ENCODE measurements at regions not wholly inside any gene's neighbourhood (a gene's known extent, or its start where the extent isn't known, plus 50 kb on each side); places are given as distances from the start of the nearest gene placed in this dataset.
"Not testable (repeated sequence)": the region's sequence is repeated elsewhere in the genome, so short reads cannot be mapped to it uniquely, and the experiment has no call there.

DNA sequence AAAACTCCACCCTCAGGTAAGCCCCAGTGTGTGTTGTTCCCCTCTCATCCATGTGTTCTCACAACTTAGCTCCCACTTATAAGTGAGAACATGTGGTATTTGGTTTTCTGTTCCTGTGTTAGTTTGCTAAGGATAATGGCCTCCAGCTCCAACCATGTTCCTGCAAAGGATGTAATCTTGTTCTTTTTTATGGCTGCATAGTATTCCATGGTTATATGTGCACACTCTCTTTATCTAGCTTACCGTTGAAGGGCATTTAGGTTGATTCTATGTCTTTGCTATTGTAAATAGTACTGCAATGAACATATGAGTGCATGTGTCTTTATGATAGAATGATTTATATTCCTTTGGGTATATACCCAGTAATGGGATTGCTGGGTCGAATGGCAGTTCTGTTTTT lies 124.4 kb upstream of the RANBP3L start:
- DNase-seq (ENCODE audit: low read depth) = not testable (repeated sequence)

DNA sequence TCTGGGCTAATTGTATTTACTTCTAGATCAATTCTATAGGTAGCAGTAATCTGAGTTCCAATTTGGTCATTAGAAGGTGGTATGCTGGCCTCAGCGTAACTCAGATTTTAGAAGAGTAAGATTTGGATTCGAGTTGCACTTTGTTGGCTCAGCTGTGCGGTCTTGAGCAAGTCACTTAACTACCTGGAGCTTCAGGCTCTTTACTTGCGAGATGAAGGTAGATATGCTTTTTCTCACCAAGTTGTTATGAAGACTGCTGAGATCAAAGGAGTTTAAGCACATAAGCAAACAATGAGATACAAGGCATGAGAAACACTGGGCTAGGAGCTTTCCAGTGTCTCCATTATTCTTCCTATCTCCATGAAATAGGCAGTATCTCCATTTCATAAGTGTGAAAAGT lies 133.8 kb upstream of the RANBP3L start:
- no peak for DNase-seq (ENCODE audit: low read depth)

DNA sequence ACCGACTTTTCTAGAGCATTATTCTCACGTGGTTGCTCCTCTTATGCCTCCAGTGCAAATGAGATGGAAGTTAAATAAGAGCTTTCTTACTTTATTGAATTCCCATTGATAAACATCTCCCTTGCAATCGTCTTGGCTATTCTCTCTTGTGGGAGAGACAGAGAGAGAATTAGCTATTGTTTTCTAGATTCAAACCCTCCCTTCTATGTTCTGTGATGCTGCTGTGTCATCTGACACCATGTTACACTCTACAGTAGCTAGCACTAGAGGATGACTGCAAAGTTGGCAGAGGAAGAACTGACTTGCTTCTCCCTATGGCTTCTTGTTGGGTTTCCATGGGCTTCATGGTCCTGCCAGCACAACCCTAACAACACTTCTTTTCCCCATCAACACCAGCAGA lies 134.6 kb upstream of the RANBP3L start:
- no peak for DNase-seq (ENCODE audit: low read depth)

GRCh38 chr5:36438765-36439561 lies 137.3 kb upstream of the RANBP3L start:
- DNase-seq (ENCODE audit: low read depth) = no peak

- DNase-seq (ENCODE audit: low read depth) = no peak
Observed at GRCh38 chr5:36440300-36440699, 138.6 kb upstream of the RANBP3L start.

DNA sequence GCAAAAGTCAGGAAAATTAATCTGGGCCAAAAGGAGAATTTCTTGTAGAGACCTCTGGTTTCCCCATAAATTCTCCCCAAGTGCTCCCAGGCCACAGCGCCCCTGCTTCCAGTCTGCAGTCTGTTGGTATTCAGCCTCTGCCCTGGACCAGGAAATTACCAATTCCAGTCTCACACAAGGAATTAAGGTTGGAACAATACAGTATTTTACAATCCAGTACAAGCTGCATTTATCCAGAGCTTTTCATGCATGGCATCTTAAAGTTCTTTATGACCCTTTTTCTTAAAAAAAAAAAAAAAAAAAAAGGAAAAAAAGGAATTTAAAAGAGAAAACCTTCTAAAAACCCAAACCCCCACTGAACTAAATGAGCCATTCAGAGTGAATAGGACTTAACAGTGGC lies 139.6 kb upstream of the RANBP3L start:
- no peak for DNase-seq (ENCODE audit: low read depth)

DNA sequence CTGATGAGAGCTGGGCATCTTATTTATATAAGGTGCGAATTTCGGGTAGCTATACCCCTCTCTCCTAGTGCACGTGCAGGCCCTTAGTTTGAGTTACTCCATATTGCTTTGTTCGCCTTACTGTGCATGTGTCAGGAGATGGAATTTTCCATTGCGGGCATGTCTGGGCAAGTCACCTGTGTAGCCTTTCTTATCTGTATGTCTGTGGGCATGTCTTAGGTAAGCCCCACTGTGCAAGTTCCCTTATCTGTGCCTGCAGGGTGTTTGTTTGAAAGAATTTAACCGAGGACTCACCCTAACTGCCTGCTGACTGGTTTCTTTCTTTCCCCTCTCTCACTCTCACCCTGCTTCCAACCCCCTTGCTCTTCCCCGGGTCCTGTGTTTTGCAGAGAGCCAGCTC lies 140.7 kb upstream of the RANBP3L start:
- no peak for DNase-seq (ENCODE audit: low read depth)

GRCh38 chr5:36442796-36443195 lies 141.1 kb upstream of the RANBP3L start:
- DNase-seq (ENCODE audit: low read depth) = no peak

GRCh38 chr5:36443941-36444340 lies 142.2 kb upstream of the RANBP3L start:
- DNase-seq (ENCODE audit: low read depth) = no peak

- no peak for DNase-seq (ENCODE audit: low read depth)
Observed at GRCh38 chr5:36444582-36445418, 143.1 kb upstream of the RANBP3L start.

DNA sequence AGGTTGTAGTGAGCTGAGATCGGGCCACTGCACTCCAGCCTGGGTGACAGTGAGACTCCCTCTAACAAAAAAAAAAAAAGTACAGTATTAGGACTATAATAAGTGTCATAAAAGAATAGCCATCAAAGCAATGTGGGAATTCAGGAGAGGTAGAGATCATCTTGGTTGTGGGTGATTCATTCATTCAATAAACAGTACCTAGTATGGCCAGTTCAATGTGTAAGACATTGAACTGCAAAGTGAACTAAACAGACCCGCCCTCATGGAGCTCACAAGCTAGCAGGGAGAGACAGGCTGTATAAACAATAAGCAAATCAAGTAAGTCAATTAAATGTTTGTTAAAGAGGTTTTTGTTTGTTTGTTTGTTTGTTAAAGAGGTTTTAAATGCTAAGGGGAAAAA lies 146.1 kb upstream of the RANBP3L start:
- DNase-seq (ENCODE audit: low read depth) = no peak

GRCh38 chr5:36450229-36451014 lies 148.7 kb upstream of the RANBP3L start:
- DNase-seq (ENCODE audit: low read depth) = no peak

DNA sequence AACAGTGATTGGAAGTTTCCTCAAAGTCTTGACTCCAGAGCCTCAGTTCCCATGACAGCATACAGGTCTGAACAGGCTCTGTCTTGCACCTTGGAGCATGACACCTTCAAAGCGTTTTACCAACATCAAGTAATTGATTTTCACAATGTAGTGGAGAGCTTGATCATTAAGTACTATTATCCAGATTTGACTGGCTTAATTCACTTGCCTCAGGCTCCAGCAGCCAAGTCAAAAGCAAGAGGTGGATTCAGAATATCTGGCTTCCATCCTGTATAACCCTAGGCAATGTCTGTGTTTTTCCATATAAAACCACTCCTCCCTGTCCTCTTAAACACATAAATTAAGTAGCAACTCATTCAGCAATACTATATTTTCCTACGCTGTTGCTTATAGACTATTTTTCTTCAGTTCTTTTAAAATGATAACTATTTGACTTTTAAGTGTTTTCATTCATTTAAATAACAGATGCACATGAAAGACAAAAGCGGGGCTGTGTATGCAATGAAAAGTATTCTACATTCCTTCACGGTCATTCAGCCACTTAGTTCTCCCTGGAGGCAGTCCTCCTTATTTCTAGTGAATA lies 150.8 kb upstream of the RANBP3L start:
- DNase-seq (ENCODE audit: low read depth) = no peak

DNA sequence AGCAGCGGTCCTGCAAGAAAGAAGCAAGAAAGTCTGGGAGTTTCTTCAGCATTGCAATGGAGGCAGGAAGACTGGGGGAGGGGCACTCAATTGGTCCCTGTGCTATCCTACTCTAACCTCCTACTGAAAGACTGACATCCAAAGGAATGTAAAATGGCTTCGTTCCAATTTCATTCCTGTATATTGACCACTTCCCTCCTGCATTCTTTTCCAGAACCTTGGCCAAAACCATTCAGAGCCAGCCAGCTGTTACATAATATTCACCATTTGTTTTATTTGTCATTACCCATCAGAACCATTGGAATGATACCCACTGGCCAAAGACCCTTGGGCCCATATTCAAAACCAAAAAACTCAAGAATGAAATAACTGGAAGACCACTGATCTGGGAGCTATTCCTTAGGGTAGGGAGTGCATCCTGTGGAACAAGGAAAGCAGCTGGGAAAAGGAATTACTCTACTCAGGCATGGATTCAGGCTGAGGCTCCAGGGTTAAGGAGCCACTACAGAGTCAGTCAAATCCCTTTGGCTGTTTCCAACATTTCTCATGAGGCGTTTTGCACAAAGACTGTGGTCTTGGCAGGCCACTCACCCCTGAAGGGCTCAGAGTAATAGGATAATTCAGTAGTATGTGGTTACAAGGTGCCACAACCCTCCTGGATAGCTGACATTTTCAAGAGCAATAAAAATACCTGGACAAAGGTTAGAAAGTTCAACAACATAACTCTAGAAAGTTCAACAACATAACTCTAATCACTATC lies 148.7 kb upstream of the SLC1A3 start:
- no peak for DNase-seq (ENCODE audit: low read depth)

DNA sequence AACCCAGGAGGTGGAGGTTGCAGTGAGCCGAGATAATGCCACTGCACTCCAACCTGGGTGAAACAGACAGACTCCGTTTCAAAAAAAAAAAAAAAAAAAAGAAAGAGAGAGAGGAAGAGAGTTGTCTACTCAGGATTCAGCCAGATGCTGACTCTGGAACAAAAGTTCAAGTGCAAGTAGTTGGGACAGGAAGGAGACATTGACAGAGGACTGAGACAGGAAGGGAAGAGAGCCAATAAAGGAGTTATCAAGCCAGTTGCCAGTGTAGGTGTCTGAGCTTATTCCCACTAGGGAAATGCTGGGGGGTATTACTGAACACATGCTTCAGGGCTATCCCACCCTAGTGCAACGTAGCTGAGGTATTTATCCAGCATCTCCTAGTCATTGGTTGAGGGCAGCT lies 147.7 kb upstream of the SLC1A3 start:
- DNase-seq (ENCODE audit: low read depth) = no peak

DNA sequence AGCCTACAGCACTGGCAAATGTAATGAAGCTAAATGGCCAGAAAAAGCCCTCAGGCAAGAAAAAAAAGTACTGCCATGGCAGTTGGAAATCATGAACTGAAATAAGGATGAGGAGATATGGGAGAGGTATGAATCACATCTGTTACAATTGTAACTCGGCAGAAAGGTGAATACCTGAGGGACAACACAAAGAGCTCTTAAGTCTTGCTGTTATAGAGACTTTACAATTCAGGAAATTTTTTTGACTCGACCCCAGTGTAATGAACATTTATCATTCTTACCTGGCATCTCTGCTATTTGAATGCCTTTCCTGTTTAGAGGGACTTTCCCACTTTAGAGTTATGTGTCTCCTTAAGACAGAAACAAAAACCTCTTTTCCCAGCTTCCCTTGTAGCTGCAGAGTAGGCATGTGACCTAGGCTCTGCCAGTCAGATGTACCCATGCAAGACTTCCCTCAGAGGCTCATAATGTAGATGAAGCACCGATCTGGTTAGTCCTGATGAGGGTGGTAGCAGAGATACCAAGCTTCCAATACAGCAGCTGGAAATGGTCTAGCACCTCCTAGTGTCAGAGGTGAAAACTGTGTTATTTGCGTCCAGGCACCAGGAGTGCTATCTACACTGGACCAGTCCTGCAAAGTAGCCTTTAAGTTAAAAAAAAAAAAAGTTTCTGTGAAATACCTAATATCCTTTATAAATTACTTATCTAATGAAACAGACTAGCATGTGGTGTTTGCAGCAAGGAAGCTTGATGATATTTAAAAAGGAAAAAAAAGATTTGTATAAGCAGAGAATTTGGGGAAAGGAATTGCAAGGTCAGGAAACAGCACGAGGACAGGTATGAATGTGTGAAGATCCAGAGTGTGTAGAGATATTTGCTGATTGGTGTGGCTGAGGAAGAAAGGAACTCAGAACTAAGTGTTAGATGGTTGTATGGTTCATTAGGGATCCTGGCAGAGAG lies 146.9 kb upstream of the SLC1A3 start:
- DNase-seq (ENCODE audit: low read depth) = no peak

GRCh38 chr5:36462295-36463021 lies 143.9 kb upstream of the SLC1A3 start:
- DNase-seq (ENCODE audit: low read depth) = no peak

DNA sequence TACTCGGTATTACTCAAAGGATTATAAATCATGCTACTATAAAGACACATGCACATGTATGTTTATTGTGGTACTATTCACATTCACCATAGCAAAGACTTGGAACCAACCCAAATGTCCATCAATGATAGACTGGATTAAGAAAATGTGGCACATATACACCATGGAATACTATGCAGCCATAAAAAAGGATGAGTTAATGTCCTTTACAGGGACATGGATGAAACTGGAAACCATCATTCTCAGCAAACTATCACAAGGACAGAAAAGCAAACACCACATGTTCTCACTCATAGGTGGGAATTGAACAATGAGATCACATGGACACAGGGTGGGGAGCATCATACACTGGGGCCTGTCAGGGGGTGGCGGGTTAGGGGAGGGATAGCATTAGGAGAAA lies 130.5 kb upstream of the SLC1A3 start:
- not testable (repeated sequence) for DNase-seq (ENCODE audit: low read depth)

DNA sequence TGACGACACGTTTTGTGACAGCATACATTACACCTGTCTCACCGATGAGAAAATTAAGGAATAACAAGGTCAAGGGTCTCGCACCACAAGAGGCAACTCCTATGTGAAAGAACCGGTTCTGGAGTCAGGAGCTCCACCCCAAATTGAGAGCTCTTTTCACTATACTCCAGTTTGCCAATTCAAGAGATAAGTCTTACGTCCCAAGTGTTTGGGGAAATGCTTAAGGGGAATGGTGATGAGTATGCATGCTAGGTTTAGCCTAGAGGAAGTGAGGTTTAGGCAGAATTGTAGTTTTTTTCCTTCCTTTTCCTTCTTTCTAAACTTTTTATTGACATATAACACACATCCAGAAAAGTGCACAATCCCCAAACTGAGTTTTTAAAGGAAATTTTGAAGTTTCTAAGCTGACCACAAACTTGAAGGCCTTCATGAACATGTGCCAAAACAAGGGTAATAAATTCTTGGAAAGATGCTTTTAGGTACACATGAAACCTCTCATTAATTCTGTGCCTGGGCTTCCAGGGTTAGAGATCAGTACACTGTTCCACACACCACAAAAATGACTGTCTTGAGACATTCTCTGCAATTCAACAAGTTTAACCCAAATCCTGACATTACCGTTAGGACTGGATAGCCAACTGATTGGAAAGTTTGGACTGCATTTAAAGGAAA lies 127.6 kb upstream of the SLC1A3 start:
- no peak for DNase-seq (ENCODE audit: low read depth)
